ENCODE measurements at regions not wholly inside any gene's neighbourhood (a gene's known extent, or its start where the extent isn't known, plus 50 kb on each side); places are given as distances from the start of the nearest gene placed in this dataset.

GRCh38 chr15:37720267-37720666 lies 214.2 kb upstream of the TMCO5A start:
- no peak for DNase-seq (ENCODE audit: insufficient read length)
- TF ChIP-seq POLR2AphosphoS5 (IDR thresholded peaks at IDR 0.05; ENCODE audit: low read depth, low read length) (no peak), POLR2A (IDR thresholded peaks at IDR 0.05; ENCODE audit: low read depth, low read length) (no peak), TAF1 (IDR thresholded peaks at IDR 0.05; ENCODE audit: borderline replicate concordance, low read depth, low read length) (no peak)
- FAIRE-seq, result no peak

GRCh38 chr15:37731146-37731746 lies 203.2 kb upstream of the TMCO5A start:
- FAIRE-seq, result no peak

GRCh38 chr15:37733628-37734027 lies 200.8 kb upstream of the TMCO5A start:
- DNase-seq (ENCODE audit: insufficient read length), result no peak
- no peak for FAIRE-seq
- no peak for TF ChIP-seq TAF1 (IDR thresholded peaks at IDR 0.05; ENCODE audit: borderline replicate concordance, low read depth, low read length)
- TF ChIP-seq POLR2AphosphoS5 (IDR thresholded peaks at IDR 0.05; ENCODE audit: low read depth, low read length), result no peak
- TF ChIP-seq POLR2A (IDR thresholded peaks at IDR 0.05; ENCODE audit: low read depth, low read length), result no peak

More at GRCh38 chr15:37731146-37731746, 203.2 kb upstream of the TMCO5A start:
- DNase-seq (ENCODE audit: insufficient read length), result no peak
- TF ChIP-seq POLR2A (IDR thresholded peaks at IDR 0.05; ENCODE audit: low read depth, low read length) (no peak), TAF1 (IDR thresholded peaks at IDR 0.05; ENCODE audit: borderline replicate concordance, low read depth, low read length) (no peak), POLR2AphosphoS5 (IDR thresholded peaks at IDR 0.05; ENCODE audit: low read depth, low read length) (no peak)

- no peak for TF ChIP-seq TAF1 (IDR thresholded peaks at IDR 0.05; ENCODE audit: borderline replicate concordance, low read depth, low read length)
- TF ChIP-seq POLR2A (IDR thresholded peaks at IDR 0.05; ENCODE audit: low read depth, low read length), result no peak
- no peak for TF ChIP-seq POLR2AphosphoS5 (IDR thresholded peaks at IDR 0.05; ENCODE audit: low read depth, low read length)
- no peak for FAIRE-seq
- no peak for DNase-seq (ENCODE audit: insufficient read length)
These were observed 193.8 kb upstream of the TMCO5A start for GRCh38 chr15:37740623-37741141.

- FAIRE-seq (no peak), DNase-seq (ENCODE audit: insufficient read length) (no peak)
- TF ChIP-seq POLR2A (IDR thresholded peaks at IDR 0.05; ENCODE audit: low read depth, low read length) (no peak), POLR2AphosphoS5 (IDR thresholded peaks at IDR 0.05; ENCODE audit: low read depth, low read length) (no peak), TAF1 (IDR thresholded peaks at IDR 0.05; ENCODE audit: borderline replicate concordance, low read depth, low read length) (no peak)
These were observed 190.6 kb upstream of the TMCO5A start for GRCh38 chr15:37743826-37744225.

GRCh38 chr15:37744521-37744920 lies 189.9 kb upstream of the TMCO5A start:
- TF ChIP-seq POLR2A (IDR thresholded peaks at IDR 0.05; ENCODE audit: low read depth, low read length) (no peak), TAF1 (IDR thresholded peaks at IDR 0.05; ENCODE audit: borderline replicate concordance, low read depth, low read length) (no peak), POLR2AphosphoS5 (IDR thresholded peaks at IDR 0.05; ENCODE audit: low read depth, low read length) (no peak)
- FAIRE-seq (no peak), DNase-seq (ENCODE audit: insufficient read length) (no peak)

GRCh38 chr15:37751401-37751800 lies 183.0 kb upstream of the TMCO5A start:
- DNase-seq (ENCODE audit: insufficient read length), result no peak
- TF ChIP-seq TAF1 (IDR thresholded peaks at IDR 0.05; ENCODE audit: borderline replicate concordance, low read depth, low read length) (no peak), POLR2A (IDR thresholded peaks at IDR 0.05; ENCODE audit: low read depth, low read length) (no peak), POLR2AphosphoS5 (IDR thresholded peaks at IDR 0.05; ENCODE audit: low read depth, low read length) (no peak)
- FAIRE-seq, result no peak

GRCh38 chr15:37756407-37756806 lies 178.0 kb upstream of the TMCO5A start:
- TF ChIP-seq POLR2A (IDR thresholded peaks at IDR 0.05; ENCODE audit: low read depth, low read length) (no peak), TAF1 (IDR thresholded peaks at IDR 0.05; ENCODE audit: borderline replicate concordance, low read depth, low read length) (no peak), POLR2AphosphoS5 (IDR thresholded peaks at IDR 0.05; ENCODE audit: low read depth, low read length) (no peak)
- DNase-seq (ENCODE audit: insufficient read length), result no peak
- no peak for FAIRE-seq

GRCh38 chr15:37758412-37758811 lies 176.0 kb upstream of the TMCO5A start:
- TF ChIP-seq POLR2A (IDR thresholded peaks at IDR 0.05; ENCODE audit: low read depth, low read length) (no peak), POLR2AphosphoS5 (IDR thresholded peaks at IDR 0.05; ENCODE audit: low read depth, low read length) (no peak), TAF1 (IDR thresholded peaks at IDR 0.05; ENCODE audit: borderline replicate concordance, low read depth, low read length) (no peak)
- no peak for FAIRE-seq
- DNase-seq (ENCODE audit: insufficient read length), result no peak

- DNase-seq (ENCODE audit: insufficient read length), result no peak
- TF ChIP-seq POLR2AphosphoS5 (IDR thresholded peaks at IDR 0.05; ENCODE audit: low read depth, low read length) (no peak), TAF1 (IDR thresholded peaks at IDR 0.05; ENCODE audit: borderline replicate concordance, low read depth, low read length) (no peak), POLR2A (IDR thresholded peaks at IDR 0.05; ENCODE audit: low read depth, low read length) (no peak)
- peak; percentile 14 for FAIRE-seq
These were observed 169.7 kb upstream of the TMCO5A start for GRCh38 chr15:37764733-37765191.

GRCh38 chr15:37765786-37766185 lies 168.7 kb upstream of the TMCO5A start:
- FAIRE-seq, result no peak
- TF ChIP-seq POLR2A (IDR thresholded peaks at IDR 0.05; ENCODE audit: low read depth, low read length) (no peak), TAF1 (IDR thresholded peaks at IDR 0.05; ENCODE audit: borderline replicate concordance, low read depth, low read length) (no peak), POLR2AphosphoS5 (IDR thresholded peaks at IDR 0.05; ENCODE audit: low read depth, low read length) (no peak)
- no peak for DNase-seq (ENCODE audit: insufficient read length)

- no peak for FAIRE-seq
- no peak for TF ChIP-seq TAF1 (IDR thresholded peaks at IDR 0.05; ENCODE audit: borderline replicate concordance, low read depth, low read length)
- TF ChIP-seq POLR2A (IDR thresholded peaks at IDR 0.05; ENCODE audit: low read depth, low read length), result no peak
- no peak for TF ChIP-seq POLR2AphosphoS5 (IDR thresholded peaks at IDR 0.05; ENCODE audit: low read depth, low read length)
- DNase-seq (ENCODE audit: insufficient read length), result no peak
These were observed 166.5 kb upstream of the TMCO5A start for GRCh38 chr15:37767841-37768455.
